Tibial nerve (tissue), 4 donors: ENCODE measurements at regions not wholly inside any gene's neighbourhood (a gene's known extent, or its start where the extent isn't known, plus 50 kb on each side); places are given as distances from the start of the nearest gene placed in this dataset.

Experiments used
- DNase-seq, 2 donors: peaks; one replicate each; pipeline ENCODE4 v3.0.0-alpha.2; 2019; ENCODE audit warnings: low spot score in 2 of 2
- H3K27ac ChIP-seq, 4 donors: fragments of 200-600 bp; sonication (generic) in 3 of 4; one replicate each; pipeline ENCODE4 v1.5.1; 2017 to 2019; ENCODE audit warnings: mild to moderate bottlenecking in 1 of 4
- H3K27me3 ChIP-seq, 2 donors: fragments of 200-600 bp; sonication (generic) in 1 of 2; one replicate each; pipeline versions ENCODE4 v1.5.1 to v1.6.0; 2017 to 2019
- H3K36me3 ChIP-seq, 3 donors: fragments of 200-600 bp; sonication (generic); one replicate each; pipeline ENCODE4 v1.5.1; 2018 to 2019
- H3K4me1 ChIP-seq, 4 donors: fragments of 200-600 bp; sonication (generic) in 3 of 4; one replicate each; pipeline ENCODE4 v1.5.1; 2017 to 2019
- H3K4me3 ChIP-seq, 4 donors: fragments of 200-600 bp; sonication (generic) in 3 of 4; one replicate each; pipeline ENCODE4 v1.5.1; 2017 to 2019; ENCODE audit warnings: mild to moderate bottlenecking in 1 of 4, moderate library complexity in 1 of 4
- H3K9me3 ChIP-seq, 4 donors: fragments of 200-600 bp; sonication (generic) in 3 of 4; one replicate each; pipeline ENCODE4 v1.5.1; 2017 to 2019
- EP300 ChIP-seq, 2 donors: sonication (generic); formaldehyde crosslinking; IDR thresholded peaks; one replicate each; pipeline ENCODE4 v1.6.1; 2017; ENCODE audit warnings: antibody characterized with exemption in 2 of 2, mild to moderate bottlenecking in 1 of 2
- POLR2A ChIP-seq, 2 donors: fragments of 450-650 bp; IDR thresholded peaks; one replicate each; pipeline ENCODE4 v1.6.1; 2017; ENCODE audit warnings: antibody characterized with exemption in 2 of 2, mild to moderate bottlenecking in 2 of 2, moderate library complexity in 2 of 2
- WGBS, 2 donors: methylation state at CpG; one replicate each; pipeline ENCODE4 v1.1.5; 2018; 5-methylcytosine and 5-hydroxymethylcytosine counted together
- TF ChIP-seq, protein P1 (sequence below), 5 experiments: fragments of 200-600 bp in 3 of 5; fragments of 450-650 bp in 2 of 5; sonication (generic) in 3 of 5; IDR thresholded peaks; one replicate each; pipeline ENCODE4 v1.5.1; 2016 to 2019; ENCODE audit warnings: antibody characterized with exemption in 5 of 5, mild to moderate bottlenecking in 3 of 5, moderate library complexity in 2 of 5

DNA sequence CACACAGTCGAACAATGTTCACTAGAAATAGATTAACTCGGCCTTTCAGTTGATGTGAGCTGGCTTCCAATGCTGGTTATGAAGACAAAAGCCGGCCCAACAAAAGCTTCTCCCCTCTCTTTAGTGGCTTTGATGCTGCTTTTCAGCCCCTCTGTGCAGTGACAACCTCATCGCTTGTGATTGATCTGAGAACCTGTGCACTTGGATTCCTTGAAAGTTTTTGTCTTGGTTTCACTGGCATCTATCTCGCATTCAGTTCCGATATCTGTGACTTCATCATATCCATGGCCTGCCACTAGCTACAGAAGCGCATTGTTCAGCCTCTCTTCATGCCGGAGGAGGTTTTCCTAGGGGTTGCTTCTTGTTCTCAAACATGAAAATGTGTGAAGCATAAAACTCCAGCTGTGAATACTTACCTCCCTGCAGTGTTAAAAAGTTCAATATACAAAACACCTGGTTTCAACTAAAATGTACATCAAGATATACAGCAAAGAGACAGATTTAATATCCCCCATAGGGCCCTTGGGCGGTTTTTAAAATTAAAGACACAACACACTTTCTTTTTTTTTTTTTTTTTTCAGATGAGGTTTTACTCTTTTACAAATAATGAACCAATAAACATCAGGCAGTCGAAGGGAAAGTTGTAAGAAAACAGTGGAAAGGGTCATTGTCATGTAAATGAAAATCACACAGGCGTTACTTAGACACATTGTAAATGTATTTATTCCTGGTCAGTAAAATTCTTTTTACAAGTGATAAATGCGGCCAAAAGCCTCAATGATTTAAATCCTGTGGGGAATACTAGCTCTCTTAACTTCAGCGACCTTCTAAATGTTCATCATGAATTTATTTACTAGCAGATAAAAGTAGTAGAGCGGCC, 1252.8 kb downstream of the EFNB2 start:
- no peaks in the 10 kb centered on the region for H3K36me3 ChIP-seq
- no peaks in the 10 kb centered on the region for H3K9me3 ChIP-seq
- WGBS, 2 donors = 58 to 66% methylated on average over 14 of the region's 14 CpGs
- no peak overlapping the region for H3K4me3 ChIP-seq
- no peak for DNase-seq
- no peaks in the 10 kb centered on the region for H3K4me1 ChIP-seq
- H3K27me3 ChIP-seq = no peaks in the 10 kb centered on the region
- no peak for TF ChIP-seq EP300 (IDR thresholded peaks at IDR 0.05)
- TF ChIP-seq, protein P1, sequence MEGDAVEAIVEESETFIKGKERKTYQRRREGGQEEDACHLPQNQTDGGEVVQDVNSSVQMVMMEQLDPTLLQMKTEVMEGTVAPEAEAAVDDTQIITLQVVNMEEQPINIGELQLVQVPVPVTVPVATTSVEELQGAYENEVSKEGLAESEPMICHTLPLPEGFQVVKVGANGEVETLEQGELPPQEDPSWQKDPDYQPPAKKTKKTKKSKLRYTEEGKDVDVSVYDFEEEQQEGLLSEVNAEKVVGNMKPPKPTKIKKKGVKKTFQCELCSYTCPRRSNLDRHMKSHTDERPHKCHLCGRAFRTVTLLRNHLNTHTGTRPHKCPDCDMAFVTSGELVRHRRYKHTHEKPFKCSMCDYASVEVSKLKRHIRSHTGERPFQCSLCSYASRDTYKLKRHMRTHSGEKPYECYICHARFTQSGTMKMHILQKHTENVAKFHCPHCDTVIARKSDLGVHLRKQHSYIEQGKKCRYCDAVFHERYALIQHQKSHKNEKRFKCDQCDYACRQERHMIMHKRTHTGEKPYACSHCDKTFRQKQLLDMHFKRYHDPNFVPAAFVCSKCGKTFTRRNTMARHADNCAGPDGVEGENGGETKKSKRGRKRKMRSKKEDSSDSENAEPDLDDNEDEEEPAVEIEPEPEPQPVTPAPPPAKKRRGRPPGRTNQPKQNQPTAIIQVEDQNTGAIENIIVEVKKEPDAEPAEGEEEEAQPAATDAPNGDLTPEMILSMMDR (IDR thresholded peaks at IDR 0.05) = no peak
- no peak overlapping the region for H3K27ac ChIP-seq

DNA sequence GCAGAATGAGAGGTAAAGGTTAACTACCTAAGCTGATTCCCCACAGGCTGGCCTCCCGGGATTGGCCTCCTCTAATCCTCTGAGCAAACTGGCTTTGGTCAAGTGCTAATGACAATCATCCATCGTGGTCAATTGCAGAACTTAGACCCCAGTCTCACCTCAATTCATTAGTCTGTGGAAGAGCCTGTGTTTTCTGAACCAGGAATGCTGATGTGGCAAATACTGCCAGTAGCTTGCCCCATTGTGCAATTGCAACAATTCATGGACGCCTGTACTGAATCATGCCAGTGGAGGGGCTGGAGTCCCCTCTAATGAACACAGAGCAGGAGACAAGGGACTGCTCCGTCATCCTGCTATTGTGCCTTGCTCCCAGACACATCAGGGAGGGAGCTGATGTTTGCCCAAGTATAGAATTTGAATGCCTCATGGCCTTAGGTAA, 1256.5 kb downstream of the EFNB2 start:
- WGBS, 2 donors = 66 to 75% methylated on average over 4 of the region's 4 CpGs
- Histone ChIP-seq H3K4me1 (no peaks in the 10 kb centered on the region), H3K36me3 (no peaks in the 10 kb centered on the region), H3K9me3 (no peaks in the 10 kb centered on the region), H3K4me3 (no peak overlapping the region), H3K27ac (no peak overlapping the region), H3K27me3 (no peaks in the 10 kb centered on the region)
- TF ChIP-seq EP300 (IDR thresholded peaks at IDR 0.05) (no peak), POLR2A (IDR thresholded peaks at IDR 0.05) (no peak)
- TF ChIP-seq, protein P1 (IDR thresholded peaks at IDR 0.05) = no peak
- DNase-seq = no peak

DNA sequence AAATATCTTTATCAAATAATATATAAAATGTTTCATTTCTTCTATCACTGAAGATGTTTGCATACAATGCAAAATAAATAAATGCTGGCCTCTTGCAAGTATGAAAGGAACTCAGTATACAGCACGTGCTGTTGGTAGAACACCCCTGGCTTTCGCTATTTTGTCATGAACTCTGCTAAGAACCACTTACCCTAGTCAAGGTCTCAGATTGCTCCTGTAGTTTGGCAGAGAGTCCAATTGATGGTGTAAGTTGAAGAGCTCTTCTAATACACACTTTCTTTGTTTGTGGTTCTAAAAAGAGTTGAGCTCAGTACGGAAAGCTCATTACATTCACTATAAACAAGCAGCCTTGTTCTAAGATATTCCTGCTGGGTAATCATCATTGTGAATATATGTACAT, 1258.9 kb downstream of the EFNB2 start:
- Histone ChIP-seq H3K9me3 (no peaks in the 10 kb centered on the region), H3K4me1 (no peaks in the 10 kb centered on the region), H3K27ac (no peak overlapping the region), H3K4me3 (no peak overlapping the region), H3K27me3 (no peaks in the 10 kb centered on the region), H3K36me3 (no peaks in the 10 kb centered on the region)
- TF ChIP-seq POLR2A (IDR thresholded peaks at IDR 0.05) (no peak), EP300 (IDR thresholded peaks at IDR 0.05) (no peak)
- TF ChIP-seq, protein P1 (IDR thresholded peaks at IDR 0.05) = no peak
- whole genome bisulfite sequencing, 2 donors = 70 to 77% methylated on average over 3 of the region's 3 CpGs
- no peak for DNase-seq

DNA sequence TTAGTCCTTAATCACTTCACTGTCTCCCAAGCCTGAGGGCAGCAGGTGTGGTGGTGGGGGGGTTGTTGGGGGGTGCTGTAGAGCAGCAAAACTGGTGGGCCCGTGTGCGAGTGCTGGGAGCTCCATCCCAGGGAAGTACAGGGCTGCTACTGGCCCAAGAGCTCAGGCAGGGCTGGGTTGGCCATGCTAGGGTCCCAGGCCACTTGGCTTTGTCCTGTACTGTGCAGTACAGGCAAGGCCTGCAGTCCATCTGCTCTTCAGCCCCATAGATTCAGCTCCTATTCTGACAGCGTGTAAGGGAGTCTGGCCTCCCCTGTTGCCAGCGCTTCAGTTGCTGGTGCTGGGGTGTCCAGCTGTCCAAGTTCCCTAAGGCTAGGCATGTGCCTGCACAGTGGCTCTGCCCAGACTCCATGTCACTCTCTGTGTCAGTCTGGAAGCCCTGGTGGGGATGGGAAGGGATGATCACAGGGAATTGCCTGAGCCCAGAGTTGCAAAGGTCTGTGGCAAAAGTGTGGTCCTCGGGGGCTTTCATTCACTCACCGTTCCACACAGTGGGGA, 1261.7 kb downstream of the EFNB2 start:
- no peaks in the 10 kb centered on the region for H3K27me3 ChIP-seq
- H3K36me3 ChIP-seq = no peaks in the 10 kb centered on the region
- H3K4me3 ChIP-seq = no peak overlapping the region
- H3K4me1 ChIP-seq = no peaks in the 10 kb centered on the region
- DNase-seq = no peak
- no peak overlapping the region for H3K27ac ChIP-seq
- no peaks in the 10 kb centered on the region for H3K9me3 ChIP-seq
- WGBS, 2 donors = 91 to 92% methylated on average over 6 of the region's 6 CpGs
- no peak for TF ChIP-seq EP300 (IDR thresholded peaks at IDR 0.05)
- TF ChIP-seq, protein P1 (IDR thresholded peaks at IDR 0.05) = no peak
- TF ChIP-seq POLR2A (IDR thresholded peaks at IDR 0.05) = no peak
